Esophagus muscularis mucosa (tissue), 3 donors: ENCODE measurements at regions not wholly inside any gene's neighbourhood (a gene's known extent, or its start where the extent isn't known, plus 50 kb on each side); places are given as distances from the start of the nearest gene placed in this dataset.

ENCODE experiments used
- CTCF ChIP-seq, 3 experiments: fragments of 200-600 bp in 2 of 3; fragments of 450-650 bp in 1 of 3; sonication (generic) in 2 of 3; IDR thresholded peaks; one replicate each; pipeline ENCODE4 v1.5.1; 2017 to 2019; ENCODE audit warnings: antibody characterized with exemption in 3 of 3, mild to moderate bottlenecking in 2 of 3, moderate library complexity in 1 of 3
- POLR2A ChIP-seq: fragments of 450-650 bp; IDR thresholded peaks from one replicate; pipeline ENCODE4 v1.6.1; 2017; ENCODE audit warnings: antibody characterized with exemption, moderate library complexity, mild to moderate bottlenecking, low read depth
- POLR2AphosphoS5 ChIP-seq, 2 donors: sonication (generic); formaldehyde crosslinking; IDR thresholded peaks; one replicate each; pipeline ENCODE4 v1.6.1; 2017; ENCODE audit warnings: antibody characterized with exemption in 2 of 2

- no peak for TF ChIP-seq CTCF (IDR thresholded peaks at IDR 0.05)
- TF ChIP-seq POLR2A, result no peak
- no peak for TF ChIP-seq POLR2AphosphoS5 (IDR thresholded peaks at IDR 0.05)
These were observed 58.1 kb downstream of the MRPL57 start for GRCh38 chr13:21234526-21234925.
